ENCODE measurements at regions not wholly inside any gene's neighbourhood (a gene's known extent, or its start where the extent isn't known, plus 50 kb on each side); places are given as distances from the start of the nearest gene placed in this dataset.

DNA sequence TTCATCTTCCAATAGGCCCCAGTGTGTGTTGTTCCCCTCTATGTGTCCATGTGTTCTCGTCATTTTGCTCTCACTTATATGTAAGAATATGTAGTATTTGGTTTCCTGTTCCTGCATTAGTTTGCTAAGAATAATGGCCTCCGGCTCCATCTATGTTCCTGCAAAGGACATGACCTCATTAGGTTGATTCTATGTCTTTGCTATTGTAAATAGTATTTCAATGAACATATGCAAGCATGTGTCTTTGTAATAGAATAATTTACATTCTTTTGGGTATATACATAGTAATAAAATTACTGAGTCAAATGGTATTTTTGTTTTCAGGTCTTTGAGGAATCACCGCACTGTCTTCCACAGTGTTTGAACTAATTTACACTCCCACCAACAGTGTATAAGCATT, 202.9 kb upstream of the KIRREL3 start:
- H3K36me3 Mint-ChIP-seq (ENCODE audit: insufficient read depth): no peaks in the 10 kb centered on the region
- H3K4me3 Mint-ChIP-seq: no peak overlapping the region
- no peaks in the 10 kb centered on the region for H3K4me1 Mint-ChIP-seq (ENCODE audit: low read depth)
- DNase-seq (no peak), ATAC-seq (no peak)
- no peaks in the 10 kb centered on the region for H3K27me3 Mint-ChIP-seq (ENCODE audit: low read depth)
- peaks cover 18% of the 10 kb centered on the region for H3K9me3 Mint-ChIP-seq

- no peaks in the 10 kb centered on the region for H3K36me3 Mint-ChIP-seq (ENCODE audit: insufficient read depth)
- H3K27me3 Mint-ChIP-seq (ENCODE audit: low read depth): no peaks in the 10 kb centered on the region
- peaks cover 10% of the 10 kb centered on the region for H3K9me3 Mint-ChIP-seq
- DNase-seq (no peak), ATAC-seq (no peak)
- no peaks in the 10 kb centered on the region for H3K4me1 Mint-ChIP-seq (ENCODE audit: low read depth)
- H3K4me3 Mint-ChIP-seq: no peak overlapping the region
Observed at GRCh38 chr11:127202105-127202504, 201.5 kb upstream of the KIRREL3 start.

DNA sequence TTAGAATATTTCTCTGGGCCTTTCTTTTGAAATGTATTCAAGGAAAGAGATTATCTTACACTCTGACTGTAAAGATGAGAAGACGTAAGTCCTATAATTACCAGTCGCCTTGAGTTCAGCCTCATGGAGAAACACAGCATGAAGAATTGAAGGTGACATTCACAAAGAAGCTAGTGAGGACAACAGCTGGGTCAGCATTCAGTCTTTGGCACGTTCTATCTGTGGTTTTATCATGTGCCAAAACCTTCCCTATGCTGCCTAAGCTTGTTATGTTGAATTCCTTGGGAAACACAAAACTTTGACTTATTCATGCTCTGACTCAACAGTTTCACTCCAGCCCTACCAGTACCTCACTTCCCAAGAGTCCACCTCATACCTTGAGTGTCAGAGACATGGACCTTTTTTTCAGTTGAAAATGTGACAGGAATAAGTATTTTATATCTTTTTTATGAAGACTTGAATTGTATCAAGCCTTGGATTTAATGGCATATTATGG, 198.8 kb upstream of the KIRREL3 start:
- H3K36me3 Mint-ChIP-seq (ENCODE audit: insufficient read depth): no peaks in the 10 kb centered on the region
- ATAC-seq (no peak), DNase-seq (no peak)
- no peak overlapping the region for H3K4me3 Mint-ChIP-seq
- H3K9me3 Mint-ChIP-seq: no peaks in the 10 kb centered on the region
- no peaks in the 10 kb centered on the region for H3K4me1 Mint-ChIP-seq (ENCODE audit: low read depth)
- H3K27me3 Mint-ChIP-seq (ENCODE audit: low read depth): no peaks in the 10 kb centered on the region

- DNase-seq (no peak), ATAC-seq (no peak)
- Mint-ChIP-seq H3K27me3 (ENCODE audit: low read depth) (no peaks in the 10 kb centered on the region), H3K4me1 (ENCODE audit: low read depth) (no peaks in the 10 kb centered on the region), H3K36me3 (ENCODE audit: insufficient read depth) (no peaks in the 10 kb centered on the region), H3K9me3 (no peaks in the 10 kb centered on the region), H3K4me3 (no peak overlapping the region)
Observed at GRCh38 chr11:127195501-127196120, 195.0 kb upstream of the KIRREL3 start.

GRCh38 chr11:127194521-127194920, 194.0 kb upstream of the KIRREL3 start:
- Mint-ChIP-seq H3K4me1 (ENCODE audit: low read depth) (no peaks in the 10 kb centered on the region), H3K4me3 (no peak overlapping the region), H3K9me3 (no peaks in the 10 kb centered on the region), H3K36me3 (ENCODE audit: insufficient read depth) (no peaks in the 10 kb centered on the region), H3K27me3 (ENCODE audit: low read depth) (no peaks in the 10 kb centered on the region)
- ATAC-seq: no peak
- DNase-seq: no peak

DNA sequence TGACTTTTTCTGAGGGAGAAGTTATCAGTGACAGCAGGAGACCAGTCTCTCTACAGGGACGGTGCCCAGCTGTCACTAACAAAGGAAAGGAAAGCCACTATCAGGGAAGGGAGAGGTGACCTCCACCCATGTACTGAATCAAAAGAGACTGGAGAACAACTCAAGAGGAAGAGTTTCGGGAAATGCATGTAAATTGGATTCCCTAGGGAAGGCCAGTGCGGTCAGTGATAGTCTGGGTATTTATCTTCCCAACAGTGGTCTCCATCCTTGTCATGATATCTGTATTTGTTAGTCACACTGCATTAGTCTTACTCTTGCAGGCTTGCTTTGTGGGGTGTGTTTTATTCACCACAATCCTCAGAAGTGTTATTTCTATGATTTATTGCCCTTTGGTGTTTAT, 193.4 kb upstream of the KIRREL3 start:
- Mint-ChIP-seq H3K4me1 (ENCODE audit: low read depth) (no peaks in the 10 kb centered on the region), H3K9me3 (no peaks in the 10 kb centered on the region), H3K36me3 (ENCODE audit: insufficient read depth) (no peaks in the 10 kb centered on the region), H3K27me3 (ENCODE audit: low read depth) (no peaks in the 10 kb centered on the region), H3K4me3 (no peak overlapping the region)
- ATAC-seq (no peak), DNase-seq (no peak)

GRCh38 chr11:127191689-127192088, 191.1 kb upstream of the KIRREL3 start:
- no peak overlapping the region for H3K4me3 Mint-ChIP-seq
- no peak for ATAC-seq
- H3K36me3 Mint-ChIP-seq (ENCODE audit: insufficient read depth): no peaks in the 10 kb centered on the region
- no peak for DNase-seq
- no peaks in the 10 kb centered on the region for H3K9me3 Mint-ChIP-seq
- no peaks in the 10 kb centered on the region for H3K4me1 Mint-ChIP-seq (ENCODE audit: low read depth)
- no peaks in the 10 kb centered on the region for H3K27me3 Mint-ChIP-seq (ENCODE audit: low read depth)

GRCh38 chr11:127191261-127191660, 190.7 kb upstream of the KIRREL3 start:
- H3K27me3 Mint-ChIP-seq (ENCODE audit: low read depth): no peaks in the 10 kb centered on the region
- no peak for DNase-seq
- ATAC-seq: no peak

GRCh38 chr11:127182586-127183203, 182.1 kb upstream of the KIRREL3 start:
- no peak overlapping the region for H3K4me3 Mint-ChIP-seq
- no peaks in the 10 kb centered on the region for H3K36me3 Mint-ChIP-seq (ENCODE audit: insufficient read depth)
- no peak for ATAC-seq
- no peak for DNase-seq
- no peaks in the 10 kb centered on the region for H3K27me3 Mint-ChIP-seq (ENCODE audit: low read depth)
- no peaks in the 10 kb centered on the region for H3K9me3 Mint-ChIP-seq
- no peaks in the 10 kb centered on the region for H3K4me1 Mint-ChIP-seq (ENCODE audit: low read depth)

More at GRCh38 chr11:127191261-127191660, 190.7 kb upstream of the KIRREL3 start:
- no peaks in the 10 kb centered on the region for H3K4me1 Mint-ChIP-seq (ENCODE audit: low read depth)
- no peaks in the 10 kb centered on the region for H3K36me3 Mint-ChIP-seq (ENCODE audit: insufficient read depth)
- no peaks in the 10 kb centered on the region for H3K9me3 Mint-ChIP-seq
- no peak overlapping the region for H3K4me3 Mint-ChIP-seq

- DNase-seq (no peak), ATAC-seq (no peak)
- no peaks in the 10 kb centered on the region for H3K36me3 Mint-ChIP-seq (ENCODE audit: insufficient read depth)
- H3K4me1 Mint-ChIP-seq (ENCODE audit: low read depth): no peaks in the 10 kb centered on the region
- H3K4me3 Mint-ChIP-seq: no peak overlapping the region
- peaks cover 2% of the 10 kb centered on the region for H3K27me3 Mint-ChIP-seq (ENCODE audit: low read depth)
- no peaks in the 10 kb centered on the region for H3K9me3 Mint-ChIP-seq
Observed at GRCh38 chr11:127157225-127157624, 156.7 kb upstream of the KIRREL3 start.

DNA sequence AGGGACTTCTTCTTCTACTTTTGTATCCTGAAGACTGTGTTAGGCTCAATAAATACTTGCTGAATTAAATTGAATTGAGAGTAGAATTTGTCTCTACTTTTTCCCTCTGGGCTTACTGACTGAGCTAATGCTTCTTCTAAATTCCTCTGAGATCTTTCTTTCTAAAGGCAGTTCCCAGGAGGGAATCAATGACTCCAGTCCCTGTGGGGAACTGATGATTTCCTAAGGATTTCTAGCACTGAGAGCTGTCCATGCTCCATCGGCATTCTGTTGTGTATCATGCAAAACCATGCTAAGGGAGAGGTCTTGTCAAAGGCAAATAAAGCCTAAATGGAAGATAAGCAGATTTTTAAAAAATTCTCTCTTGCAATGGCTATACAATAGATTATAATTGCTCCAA, 148.8 kb upstream of the KIRREL3 start:
- ATAC-seq: no peak
- Mint-ChIP-seq H3K27me3 (ENCODE audit: low read depth) (peaks cover 2% of the 10 kb centered on the region), H3K36me3 (ENCODE audit: insufficient read depth) (no peaks in the 10 kb centered on the region), H3K4me3 (no peak overlapping the region), H3K9me3 (no peaks in the 10 kb centered on the region), H3K4me1 (ENCODE audit: low read depth) (no peaks in the 10 kb centered on the region)
- no peak for DNase-seq

- ATAC-seq: no peak
- no peak for DNase-seq
- no peaks in the 10 kb centered on the region for H3K9me3 Mint-ChIP-seq
- H3K4me1 Mint-ChIP-seq (ENCODE audit: low read depth): no peaks in the 10 kb centered on the region
- H3K4me3 Mint-ChIP-seq: no peak overlapping the region
- no peaks in the 10 kb centered on the region for H3K36me3 Mint-ChIP-seq (ENCODE audit: insufficient read depth)
- no peaks in the 10 kb centered on the region for H3K27me3 Mint-ChIP-seq (ENCODE audit: low read depth)
Observed at GRCh38 chr11:127143251-127143650, 142.7 kb upstream of the KIRREL3 start.

DNA sequence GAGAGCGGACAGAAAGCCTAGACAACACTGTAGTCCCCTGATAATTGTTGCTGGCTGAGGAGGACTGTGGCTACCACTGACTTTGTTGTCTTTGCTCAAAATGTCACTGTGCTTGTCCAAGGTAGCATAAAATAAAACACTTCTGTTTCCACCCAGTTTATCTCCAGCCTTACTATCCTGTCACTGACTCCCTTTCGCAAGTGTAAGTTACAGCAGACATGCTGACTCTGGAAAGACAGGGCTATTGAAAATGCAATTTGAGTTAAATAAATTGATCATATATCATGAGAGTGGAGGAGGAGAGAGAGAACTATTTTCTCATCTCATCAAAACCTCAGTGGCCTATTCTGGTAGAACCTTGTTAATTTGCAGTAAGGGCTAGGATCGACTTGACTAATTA, 138.0 kb upstream of the KIRREL3 start:
- DNase-seq: no peak
- Mint-ChIP-seq H3K27me3 (ENCODE audit: low read depth) (no peaks in the 10 kb centered on the region), H3K36me3 (ENCODE audit: insufficient read depth) (no peaks in the 10 kb centered on the region), H3K9me3 (no peaks in the 10 kb centered on the region), H3K4me1 (ENCODE audit: low read depth) (no peaks in the 10 kb centered on the region), H3K4me3 (no peak overlapping the region)
- ATAC-seq: no peak

- H3K36me3 Mint-ChIP-seq (ENCODE audit: insufficient read depth): no peaks in the 10 kb centered on the region
- DNase-seq: no peak
- no peaks in the 10 kb centered on the region for H3K4me1 Mint-ChIP-seq (ENCODE audit: low read depth)
Observed at GRCh38 chr11:127137771-127138280, 137.3 kb upstream of the KIRREL3 start.

DNA sequence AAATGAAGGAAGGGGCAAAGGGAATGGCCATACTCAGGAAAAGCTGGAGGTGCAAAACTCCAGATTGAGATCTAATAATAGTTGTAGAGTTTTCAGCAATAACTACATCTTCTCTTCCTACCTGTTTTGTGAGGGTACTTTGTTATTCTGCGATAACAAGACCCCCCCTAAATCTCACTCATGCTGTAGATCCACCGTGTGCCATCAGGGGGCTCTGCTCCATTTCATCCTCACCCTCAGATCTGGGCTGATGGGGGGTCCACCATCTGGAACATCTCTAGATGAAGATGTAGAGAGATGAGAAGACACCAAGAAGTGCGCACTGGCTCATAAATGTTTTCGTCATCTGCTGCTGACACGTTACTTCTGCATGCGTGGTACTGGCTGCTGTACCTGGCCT, 135.9 kb upstream of the KIRREL3 start:
- Mint-ChIP-seq H3K9me3 (no peaks in the 10 kb centered on the region), H3K36me3 (ENCODE audit: insufficient read depth) (no peaks in the 10 kb centered on the region), H3K4me1 (ENCODE audit: low read depth) (no peaks in the 10 kb centered on the region), H3K4me3 (no peak overlapping the region), H3K27me3 (ENCODE audit: low read depth) (no peaks in the 10 kb centered on the region)
- ATAC-seq (no peak), DNase-seq (no peak)

More at GRCh38 chr11:127137771-127138280, 137.3 kb upstream of the KIRREL3 start:
- Mint-ChIP-seq H3K9me3 (no peaks in the 10 kb centered on the region), H3K27me3 (ENCODE audit: low read depth) (no peaks in the 10 kb centered on the region), H3K4me3 (no peak overlapping the region)
- ATAC-seq: no peak
